LNCaP clone FGC (cell line): ENCODE measurements at regions not wholly inside any gene's neighbourhood (a gene's known extent, or its start where the extent isn't known, plus 50 kb on each side); places are given as distances from the start of the nearest gene placed in this dataset.
"Not testable (repeated sequence)": the region's sequence is repeated elsewhere in the genome, so short reads cannot be mapped to it uniquely, and the experiment has no call there.

Source experiments
- DNase-seq: peaks from one replicate; pipeline ENCODE4 v3.0.0-alpha.2; 2011; ENCODE audit warnings: low read depth
- H3K4me3 ChIP-seq: 2 replicates; pipeline ENCODE4 v1.5.1; 2011; ENCODE audit warnings: mild to moderate bottlenecking, low read depth, low read length, control low read depth
- CTCF ChIP-seq: IDR thresholded peaks from 2 replicates; pipeline ENCODE4 v1.5.1; 2012; ENCODE audit warnings: mild to moderate bottlenecking; ENCODE audit not compliant: control insufficient read depth, insufficient read depth; ENCODE audit errors: extremely low read depth

DNA sequence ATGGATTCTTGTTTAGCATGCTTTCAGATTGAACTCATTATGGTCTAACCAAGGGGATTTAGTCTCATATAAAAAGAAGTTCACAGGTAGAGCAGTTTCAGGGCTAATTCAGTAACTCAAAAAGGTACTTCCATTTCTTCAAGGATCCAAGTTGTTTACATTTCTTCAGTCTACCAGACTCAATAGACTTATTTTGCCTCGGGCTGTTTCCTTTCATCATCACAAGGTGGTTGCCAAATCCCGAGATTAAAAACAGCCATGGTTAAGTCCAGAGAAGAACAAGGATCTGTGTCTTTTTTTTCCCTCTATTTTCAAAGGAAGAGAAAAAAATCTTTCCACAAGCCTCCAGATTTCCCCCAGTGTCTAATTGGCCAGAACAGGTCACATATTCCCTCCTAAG is 69.8 kb upstream of the SNX9 start:
- no peak for DNase-seq
- H3K4me3 ChIP-seq: no peak overlapping the region
- no peak for TF ChIP-seq CTCF

DNA sequence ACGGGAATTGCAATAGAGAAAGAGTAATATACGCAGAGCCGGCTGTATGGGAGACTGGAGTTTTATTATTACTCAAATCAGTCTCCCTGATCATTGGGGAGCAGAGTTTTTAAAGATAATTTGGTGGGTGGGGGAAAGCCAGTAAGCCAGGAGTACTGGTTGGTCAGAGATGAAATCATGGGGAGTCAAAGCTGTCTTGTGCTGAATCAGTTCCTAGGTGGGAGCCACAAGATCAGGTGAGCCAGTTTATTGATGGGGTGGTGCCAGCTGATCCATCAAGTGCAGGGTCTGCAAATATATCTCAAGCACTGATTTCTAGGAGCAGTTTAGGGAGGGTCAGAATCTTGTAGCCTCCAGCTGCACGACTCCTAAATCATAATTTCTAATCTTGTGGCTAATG is 69.2 kb upstream of the SNX9 start:
- not testable (repeated sequence) for DNase-seq, H3K4me3 ChIP-seq

- TF ChIP-seq CTCF: no peak
- no peak overlapping the region for H3K4me3 ChIP-seq
- DNase-seq: no peak
These were observed 68.7 kb upstream of the SNX9 start for GRCh38 chr6:157754351-157754750.

DNA sequence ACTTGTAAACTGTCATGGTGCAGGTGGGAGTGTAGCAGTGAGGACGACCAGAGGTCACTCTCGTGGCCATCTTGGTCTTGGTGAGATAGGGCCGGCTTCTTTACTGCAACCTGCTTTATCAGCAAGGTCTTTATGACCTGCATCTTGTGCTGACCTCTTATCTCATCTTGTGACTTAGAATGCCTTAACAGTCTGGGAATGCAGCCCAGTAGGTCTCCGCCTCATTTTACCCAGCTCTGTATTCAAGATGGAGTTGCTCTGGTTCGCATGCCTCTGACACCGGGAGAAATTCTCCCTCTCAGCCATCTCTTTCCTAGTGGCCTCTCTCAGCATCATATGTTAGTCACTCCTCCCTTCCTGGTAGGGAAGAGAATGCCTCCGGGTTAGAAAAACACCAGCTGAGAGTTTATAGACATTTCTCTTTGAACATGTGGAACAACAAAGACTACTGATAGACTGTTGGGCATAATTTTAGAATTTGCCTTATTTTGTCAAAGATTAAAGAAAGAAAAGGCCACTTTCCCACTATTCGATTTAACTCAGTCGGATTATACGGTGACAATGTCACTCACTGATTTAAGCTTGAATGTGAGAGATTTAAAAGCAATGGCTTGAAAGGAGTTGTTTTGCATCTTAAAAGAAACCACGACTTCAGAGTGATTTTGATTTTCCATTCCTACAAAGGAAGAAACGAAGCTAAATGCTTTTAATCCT is 67.9 kb upstream of the SNX9 start:
- no peak for DNase-seq
- TF ChIP-seq CTCF: no peak
- H3K4me3 ChIP-seq: no peak overlapping the region

GRCh38 chr6:157755746-157756411 is 67.2 kb upstream of the SNX9 start:
- no peak for DNase-seq
- H3K4me3 ChIP-seq: no peak overlapping the region
- TF ChIP-seq CTCF: no peak

DNA sequence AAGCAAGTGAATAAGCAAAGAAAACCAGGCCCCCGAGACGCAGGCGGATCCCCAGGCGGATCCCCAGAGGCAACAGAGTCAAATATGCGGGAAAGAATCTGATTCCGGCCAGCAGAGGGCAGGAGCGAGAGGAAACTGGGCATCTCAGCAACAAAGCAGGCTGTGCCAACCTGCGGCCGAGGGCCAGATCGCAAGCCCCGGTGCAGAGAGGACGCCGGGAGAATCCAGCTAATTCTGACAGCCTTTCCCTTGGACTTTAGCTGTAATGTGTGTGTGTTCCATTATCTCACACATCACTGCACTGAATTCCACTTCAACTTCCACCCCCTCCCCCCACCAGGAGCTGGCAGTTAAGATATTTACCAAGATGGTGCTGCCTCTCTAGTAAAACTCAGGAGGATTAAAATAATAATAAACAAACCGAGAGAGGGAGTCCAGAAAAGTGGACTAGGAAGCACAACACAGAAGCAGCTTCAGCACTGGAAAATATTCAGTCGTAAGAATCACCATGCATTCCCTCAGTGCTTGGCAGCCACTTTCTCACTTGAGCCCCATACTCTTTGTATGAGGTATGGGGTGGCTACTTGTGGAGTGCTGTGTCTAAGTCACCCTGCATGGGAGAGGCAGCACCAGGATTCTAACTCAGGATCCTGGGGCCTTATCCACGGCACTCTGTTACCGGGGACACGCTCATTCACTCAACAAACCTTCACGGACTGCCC is 66.2 kb upstream of the SNX9 start:
- DNase-seq: peak; percentile 71
- peak overlapping the region; percentile 11; the same call in 1 of the 2 replicates for H3K4me3 ChIP-seq
- TF ChIP-seq CTCF: peak; percentile 80
